ENCODE measurements at regions not wholly inside any gene's neighbourhood (a gene's known extent, or its start where the extent isn't known, plus 50 kb on each side); places are given as distances from the start of the nearest gene placed in this dataset.

DNA sequence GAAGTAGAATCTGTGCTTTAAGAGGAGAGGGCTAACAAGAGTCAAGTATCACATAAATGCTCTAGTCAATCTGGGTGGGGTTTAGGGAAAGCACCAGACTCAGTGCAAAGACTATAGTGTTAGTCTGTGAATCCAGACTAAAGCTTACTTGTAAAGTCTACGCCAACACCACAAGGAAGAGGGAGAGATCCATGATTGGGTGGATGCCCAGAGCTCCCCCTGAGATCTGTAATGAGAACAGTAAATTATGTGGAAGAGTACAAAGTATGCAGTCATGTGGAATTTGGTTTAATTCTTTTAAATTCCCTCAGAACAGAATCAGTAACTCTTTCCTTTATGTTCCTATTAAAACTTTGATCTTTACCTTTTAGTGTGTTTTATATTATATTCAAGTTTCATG, 354.7 kb upstream of the SPANXN4 start:
- Histone ChIP-seq H3K4me1 (replicated peaks in 1 of 2) (no peaks in the 10 kb centered on the region), H3K27ac (no peak overlapping the region), H3K27me3 (no peaks in the 10 kb centered on the region), H3K9me3 (replicated peaks in 1 of 3) (no peaks in the 10 kb centered on the region), H3K4me3 (no peak overlapping the region), H3K36me3 (replicated peaks in 1 of 2) (no peaks in the 10 kb centered on the region)
- TF ChIP-seq, protein P1, sequence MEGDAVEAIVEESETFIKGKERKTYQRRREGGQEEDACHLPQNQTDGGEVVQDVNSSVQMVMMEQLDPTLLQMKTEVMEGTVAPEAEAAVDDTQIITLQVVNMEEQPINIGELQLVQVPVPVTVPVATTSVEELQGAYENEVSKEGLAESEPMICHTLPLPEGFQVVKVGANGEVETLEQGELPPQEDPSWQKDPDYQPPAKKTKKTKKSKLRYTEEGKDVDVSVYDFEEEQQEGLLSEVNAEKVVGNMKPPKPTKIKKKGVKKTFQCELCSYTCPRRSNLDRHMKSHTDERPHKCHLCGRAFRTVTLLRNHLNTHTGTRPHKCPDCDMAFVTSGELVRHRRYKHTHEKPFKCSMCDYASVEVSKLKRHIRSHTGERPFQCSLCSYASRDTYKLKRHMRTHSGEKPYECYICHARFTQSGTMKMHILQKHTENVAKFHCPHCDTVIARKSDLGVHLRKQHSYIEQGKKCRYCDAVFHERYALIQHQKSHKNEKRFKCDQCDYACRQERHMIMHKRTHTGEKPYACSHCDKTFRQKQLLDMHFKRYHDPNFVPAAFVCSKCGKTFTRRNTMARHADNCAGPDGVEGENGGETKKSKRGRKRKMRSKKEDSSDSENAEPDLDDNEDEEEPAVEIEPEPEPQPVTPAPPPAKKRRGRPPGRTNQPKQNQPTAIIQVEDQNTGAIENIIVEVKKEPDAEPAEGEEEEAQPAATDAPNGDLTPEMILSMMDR (IDR thresholded peaks at IDR 0.05) = no peak
- TF ChIP-seq POLR2A (IDR thresholded peaks at IDR 0.05) = no peak
- 69 to 83% (median 75%) methylated on average over 1 of the region's 1 CpG for WGBS, 4 donors
- DNase-seq = no peak
- intact Hi-C loops (cut with DNase I) = no loop called here

- Histone ChIP-seq H3K4me3 (no peak overlapping the region), H3K36me3 (replicated peaks in 1 of 2) (no peaks in the 10 kb centered on the region), H3K27me3 (no peaks in the 10 kb centered on the region), H3K9me3 (replicated peaks in 1 of 3) (no peaks in the 10 kb centered on the region), H3K27ac (no peak overlapping the region), H3K4me1 (replicated peaks in 1 of 2) (no peaks in the 10 kb centered on the region)
- intact Hi-C loops (cut with DNase I) = no loop called here
- no peak for DNase-seq
- TF ChIP-seq, protein P1 (IDR thresholded peaks at IDR 0.05) = no peak
- TF ChIP-seq POLR2A (IDR thresholded peaks at IDR 0.05) = no peak
- WGBS, 4 donors = 23 to 42% (median 32%) methylated on average over 3 of the region's 3 CpGs
Measured at GRCh38 chrX:142663330-142664095, 362.2 kb upstream of the SPANXN4 start.

- 68 to 81% (median 78%) methylated on average over 6 of the region's 6 CpGs for WGBS, 4 donors
- Histone ChIP-seq H3K4me1 (replicated peaks in 1 of 2) (no peaks in the 10 kb centered on the region), H3K27ac (no peak overlapping the region)
Measured at GRCh38 chrX:142661696-142662095, 364.0 kb upstream of the SPANXN4 start.

GRCh38 chrX:142655507-142655906, 370.2 kb upstream of the SPANXN4 start:
- no peak for TF ChIP-seq POLR2A (IDR thresholded peaks at IDR 0.05)
- TF ChIP-seq, protein P1 (IDR thresholded peaks at IDR 0.05) = no peak
- H3K4me3 ChIP-seq = no peak overlapping the region
- WGBS, 4 donors = 61 to 66% (median 65%) methylated on average over 2 of the region's 2 CpGs
- H3K36me3 ChIP-seq (replicated peaks in 1 of 2) = no peaks in the 10 kb centered on the region
- H3K9me3 ChIP-seq (replicated peaks in 1 of 3) = no peaks in the 10 kb centered on the region
- no peak overlapping the region for H3K27ac ChIP-seq
- DNase-seq = no peak
- intact Hi-C loops (cut with DNase I) = no loop called here
- no peaks in the 10 kb centered on the region for H3K27me3 ChIP-seq
- H3K4me1 ChIP-seq (replicated peaks in 1 of 2) = no peaks in the 10 kb centered on the region

More at GRCh38 chrX:142661696-142662095, 364.0 kb upstream of the SPANXN4 start:
- H3K36me3 ChIP-seq (replicated peaks in 1 of 2) = no peaks in the 10 kb centered on the region
- no peak for DNase-seq
- TF ChIP-seq POLR2A (IDR thresholded peaks at IDR 0.05) = no peak
- TF ChIP-seq, protein P1 (IDR thresholded peaks at IDR 0.05) = no peak
- intact Hi-C loops (cut with DNase I) = no loop called here
- no peaks in the 10 kb centered on the region for H3K27me3 ChIP-seq
- no peaks in the 10 kb centered on the region for H3K9me3 ChIP-seq (replicated peaks in 1 of 3)
- no peak overlapping the region for H3K4me3 ChIP-seq
